GM12878 (cell line): ENCODE measurements at regions not wholly inside any gene's neighbourhood (a gene's known extent, or its start where the extent isn't known, plus 50 kb on each side); places are given as distances from the start of the nearest gene placed in this dataset.

Experiments
- BRCA1 ChIP-seq: IDR thresholded peaks from 2 replicates; pipeline ENCODE4 v1.6.1; 2011; ENCODE audit warnings: low read depth, low read length, improper control_type of control experiment
- CREB1 ChIP-seq: IDR thresholded peaks from 2 replicates; pipeline ENCODE4 v1.6.1; 2012; ENCODE audit warnings: low read depth, mild to moderate bottlenecking, inconsistent platforms
- CTCF ChIP-seq, 3 experiments: IDR thresholded peaks in 2 of 3; conservative IDR thresholded peaks in 1 of 3; 2 replicates each; pipeline ENCODE4 v1.5.1; 2011; ENCODE audit warnings: low read depth in 3 of 3, low read length in 3 of 3, mild to moderate bottlenecking in 3 of 3, control low read depth in 2 of 3, moderate library complexity in 2 of 3, inconsistent platforms in 1 of 3, mixed read lengths in 1 of 3; ENCODE audit not compliant: control insufficient read depth in 2 of 3, insufficient read depth in 1 of 3; ENCODE audit errors: extremely low read depth in 1 of 3
- JUNB ChIP-seq: IDR thresholded peaks from 2 replicates; pipeline ENCODE4 v1.6.1; 2016; ENCODE audit warnings: antibody characterized with exemption, mild to moderate bottlenecking
- MEF2B ChIP-seq: fragments of 450-650 bp; IDR thresholded peaks from 2 replicates; pipeline ENCODE4 v1.6.1; 2018; ENCODE audit warnings: mild to moderate bottlenecking, moderate library complexity; ENCODE audit not compliant: partially characterized antibody, poor library complexity, severe bottlenecking
- NBN ChIP-seq: fragments of 450-650 bp; IDR thresholded peaks from 2 replicates; pipeline ENCODE4 v1.6.1; 2016
- NR2C2 ChIP-seq: IDR thresholded peaks from 2 replicates; pipeline ENCODE4 v1.6.1; 2011; ENCODE audit warnings: borderline replicate concordance, low read depth; ENCODE audit not compliant: control insufficient read depth, insufficient read length
- PAX8 ChIP-seq: fragments of 450-650 bp; IDR thresholded peaks from 2 replicates; pipeline ENCODE4 v1.6.1; 2017; ENCODE audit warnings: mild to moderate bottlenecking, moderate library complexity
- SIN3A ChIP-seq: IDR thresholded peaks from 2 replicates; pipeline ENCODE4 v1.6.1; 2012; ENCODE audit warnings: low read depth, low read length, improper control_type of control experiment
- SPI1 ChIP-seq: IDR thresholded peaks from 2 replicates; pipeline ENCODE4 v1.6.1; 2011; ENCODE audit warnings: low read depth, mild to moderate bottlenecking, low read length, moderate library complexity, borderline replicate concordance; ENCODE audit not compliant: insufficient read depth
- TAF1 ChIP-seq: IDR thresholded peaks from 2 replicates; pipeline ENCODE4 v1.6.1; 2011; ENCODE audit warnings: mild to moderate bottlenecking, low read depth, low read length, borderline replicate concordance

GRCh38 chr14:61881046-61881445 lies 118.8 kb downstream of the SNAPC1 start:
- TF ChIP-seq CREB1, result no peak
- TF ChIP-seq NBN, result no peak
- TF ChIP-seq JUNB, result no peak
- no peak for TF ChIP-seq NR2C2
- no peak for TF ChIP-seq CTCF (IDR thresholded peaks at IDR 0.05 in 2 of 3, conservative IDR thresholded peaks at IDR 0.05 in 1 of 3; ENCODE audit: control insufficient read depth in 2 of 3, extremely low read depth in 1 of 3, insufficient read depth in 1 of 3, low read depth in 3 of 3, low read length in 3 of 3)
- TF ChIP-seq SIN3A, result no peak
- no peak for TF ChIP-seq BRCA1
- no peak for TF ChIP-seq SPI1
- TF ChIP-seq TAF1, result no peak
- no peak for TF ChIP-seq MEF2B
- no peak for TF ChIP-seq PAX8
